ENCODE measurements at regions not wholly inside any gene's neighbourhood (a gene's known extent, or its start where the extent isn't known, plus 50 kb on each side); places are given as distances from the start of the nearest gene placed in this dataset.

DNA sequence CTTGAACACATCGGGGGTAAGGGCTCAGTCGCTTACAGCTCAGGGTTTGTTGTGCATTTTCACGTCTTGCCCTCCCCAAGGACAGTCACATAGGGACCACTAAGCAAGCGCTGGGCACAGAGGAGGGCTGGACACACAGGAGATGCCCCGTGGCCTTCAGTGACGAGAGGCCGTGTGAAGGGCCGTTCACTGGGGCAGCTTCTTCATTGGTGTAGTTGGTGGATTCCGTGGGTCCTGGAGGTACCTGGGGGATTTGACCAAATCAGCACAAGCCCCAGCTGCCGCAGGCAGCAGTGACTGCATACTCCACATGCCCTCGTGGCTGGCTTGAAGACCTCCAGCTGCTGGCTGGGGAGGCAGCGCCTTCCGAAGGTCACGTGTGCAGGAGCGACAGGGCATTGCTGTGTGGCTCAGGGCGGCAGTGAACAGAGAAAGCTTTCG, 100.8 kb upstream of the C1orf174 start:
- Mint-ChIP-seq H3K9me3 (no peaks in the 10 kb centered on the region), H3K4me3 (no peak overlapping the region), H3K4me1 (ENCODE audit: low read depth) (no peaks in the 10 kb centered on the region), H3K27ac (no peak overlapping the region), H3K27me3 (peaks cover 13% of the 10 kb centered on the region), H3K36me3 (ENCODE audit: low read depth) (no peaks in the 10 kb centered on the region)

DNA sequence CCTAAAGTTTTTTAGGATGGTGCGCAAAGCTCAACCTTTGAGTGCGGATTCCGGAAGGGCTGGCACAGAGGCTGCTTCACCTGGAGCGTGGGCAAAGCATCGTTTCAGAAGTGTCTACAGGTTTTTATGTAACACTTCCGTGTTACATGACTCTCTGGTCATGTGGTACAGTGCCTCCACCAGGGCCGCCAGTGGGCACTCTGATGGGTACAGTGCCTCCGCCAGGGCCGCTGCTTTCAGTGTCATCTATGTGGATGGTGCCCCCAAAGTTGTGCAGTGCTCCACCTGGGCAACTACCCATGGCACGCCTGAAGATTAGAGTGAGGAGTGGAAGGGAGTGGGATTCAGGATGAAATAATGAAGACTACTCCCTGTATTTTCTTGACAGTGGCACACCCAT, 101.4 kb upstream of the C1orf174 start:
- no peaks in the 10 kb centered on the region for H3K9me3 Mint-ChIP-seq
- no peak overlapping the region for H3K4me3 Mint-ChIP-seq
- H3K27me3 Mint-ChIP-seq = peaks cover 13% of the 10 kb centered on the region
- no peak overlapping the region for H3K27ac Mint-ChIP-seq
- H3K36me3 Mint-ChIP-seq (ENCODE audit: low read depth) = no peaks in the 10 kb centered on the region
- H3K4me1 Mint-ChIP-seq (ENCODE audit: low read depth) = no peaks in the 10 kb centered on the region

DNA sequence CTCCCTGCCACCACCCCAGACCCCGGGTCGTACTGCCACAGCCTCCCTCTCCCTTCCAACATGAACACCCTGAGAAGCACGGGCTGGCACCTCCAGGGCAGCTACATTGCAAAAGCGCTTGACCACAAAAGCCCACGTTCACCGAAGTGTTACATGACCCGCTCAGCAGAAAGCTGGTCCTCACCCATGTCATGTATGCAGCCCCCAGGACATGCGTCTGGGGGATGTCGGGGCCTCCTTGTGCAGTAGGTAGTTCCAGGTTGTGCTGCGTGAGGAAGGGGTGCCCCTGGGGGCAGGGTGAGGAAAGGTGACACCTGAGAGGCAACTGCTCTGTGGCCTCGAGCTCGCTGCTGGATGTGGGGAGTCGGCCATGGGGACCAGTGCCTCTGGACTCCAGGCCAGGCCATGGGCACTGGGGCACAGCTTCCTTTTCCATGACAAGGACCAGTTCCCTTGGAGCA, 102.0 kb upstream of the C1orf174 start:
- Mint-ChIP-seq H3K27me3 (peaks cover 10% of the 10 kb centered on the region), H3K9me3 (peaks cover 4% of the 10 kb centered on the region), H3K4me1 (ENCODE audit: low read depth) (no peaks in the 10 kb centered on the region), H3K27ac (no peak overlapping the region), H3K4me3 (no peak overlapping the region), H3K36me3 (ENCODE audit: low read depth) (peaks cover 4% of the 10 kb centered on the region)

DNA sequence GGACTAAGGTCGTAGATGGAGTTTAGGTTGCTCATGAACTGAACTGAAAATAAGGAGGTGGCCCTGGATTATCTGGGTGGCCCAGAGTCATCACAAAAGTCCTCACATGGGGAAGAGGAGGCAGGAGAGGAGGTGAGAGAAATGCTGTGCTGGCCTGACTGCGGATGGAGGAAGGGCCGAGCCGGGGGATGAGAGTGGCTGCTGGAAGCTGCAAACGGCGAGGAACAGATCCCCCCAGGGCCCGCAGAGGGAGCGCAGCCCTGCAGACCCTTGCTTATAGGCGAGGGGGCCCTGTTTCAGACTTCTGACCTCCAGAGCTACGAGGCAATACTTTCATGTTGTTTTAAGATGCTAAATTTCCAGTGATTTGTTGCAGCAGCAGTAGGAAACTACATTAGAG, 102.7 kb upstream of the C1orf174 start:
- no peaks in the 10 kb centered on the region for H3K4me1 Mint-ChIP-seq (ENCODE audit: low read depth)
- peaks cover 4% of the 10 kb centered on the region for H3K9me3 Mint-ChIP-seq
- H3K36me3 Mint-ChIP-seq (ENCODE audit: low read depth) = peaks cover 4% of the 10 kb centered on the region
- peaks cover 10% of the 10 kb centered on the region for H3K27me3 Mint-ChIP-seq
- H3K4me3 Mint-ChIP-seq = no peak overlapping the region
- no peak overlapping the region for H3K27ac Mint-ChIP-seq

DNA sequence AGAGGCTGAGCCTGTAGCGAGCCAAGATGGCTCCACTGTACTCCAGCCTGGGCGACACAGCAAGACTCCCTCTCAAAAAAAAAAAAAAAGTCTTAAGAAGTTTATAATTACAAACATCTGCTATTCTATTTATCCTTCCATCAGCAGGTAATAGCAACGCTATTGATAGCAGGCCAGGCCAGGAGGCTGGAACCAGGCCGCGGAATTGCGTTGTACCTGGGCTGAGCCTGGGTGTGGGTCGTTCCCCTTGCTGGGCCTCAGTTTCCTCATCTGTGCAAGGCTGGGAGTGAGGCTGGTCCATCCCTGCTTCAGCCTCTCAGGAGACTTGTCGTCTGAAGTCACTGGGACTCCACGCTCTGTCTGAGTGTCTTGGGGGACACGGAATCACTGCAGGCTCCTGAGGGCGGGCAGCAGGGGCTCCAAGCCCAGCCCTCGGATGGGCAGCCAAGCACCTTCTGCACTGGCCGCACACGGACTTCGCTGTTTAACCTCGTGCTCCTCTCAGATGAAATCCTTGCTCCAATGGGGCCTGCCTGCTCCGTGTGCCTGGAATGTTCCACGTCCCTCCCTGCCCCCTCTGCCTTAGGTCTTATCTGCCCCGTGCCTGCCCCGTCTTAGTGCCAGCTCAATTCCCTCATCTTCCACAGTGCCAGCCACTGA, 103.9 kb upstream of the C1orf174 start:
- peaks cover 4% of the 10 kb centered on the region for H3K36me3 Mint-ChIP-seq (ENCODE audit: low read depth)

DNA sequence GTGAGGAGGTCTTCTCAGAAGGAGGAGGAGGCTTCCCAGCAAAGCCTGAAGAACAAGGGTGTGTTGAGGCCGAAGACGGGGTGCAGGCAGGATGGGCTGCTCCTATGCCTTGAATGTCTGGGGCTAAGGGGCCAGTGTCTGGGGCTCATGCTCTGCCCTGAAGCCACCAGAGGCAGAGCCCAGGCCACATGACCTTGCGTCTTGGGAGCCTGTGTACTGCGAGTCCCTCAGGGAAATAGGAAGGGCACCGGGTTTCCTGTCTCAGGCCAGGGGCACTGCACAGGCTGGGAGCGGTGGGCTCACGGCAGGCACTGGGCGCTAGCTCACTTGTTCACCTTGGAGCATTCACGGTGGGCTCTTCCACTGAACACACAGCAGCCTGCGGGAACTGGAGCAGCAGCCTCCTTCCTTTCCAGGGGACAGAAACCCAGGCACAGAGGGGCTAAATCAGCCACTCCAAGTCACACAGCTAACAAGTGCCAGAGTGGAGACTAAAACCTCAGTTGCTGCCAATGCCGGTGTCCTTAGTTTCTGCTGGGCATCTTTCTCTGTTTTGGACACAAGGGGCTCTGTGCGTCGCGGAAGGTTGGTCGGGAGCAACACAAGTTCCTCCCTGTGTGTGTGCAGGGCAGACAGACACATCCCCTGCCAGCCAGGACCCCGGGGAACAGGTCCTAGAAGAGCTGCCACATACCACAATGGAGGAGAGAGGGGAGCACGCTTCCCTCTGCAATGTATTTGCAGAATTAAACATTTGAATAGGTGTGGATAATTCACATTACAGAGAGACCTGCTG, 104.8 kb upstream of the C1orf174 start:
- Mint-ChIP-seq H3K9me3 (peaks cover 7% of the 10 kb centered on the region), H3K27ac (no peak overlapping the region), H3K36me3 (ENCODE audit: low read depth) (peaks cover 4% of the 10 kb centered on the region), H3K4me3 (no peak overlapping the region), H3K27me3 (peaks cover 4% of the 10 kb centered on the region), H3K4me1 (ENCODE audit: low read depth) (no peaks in the 10 kb centered on the region)

More for the DNA sequence above, 103.9 kb upstream of the C1orf174 start:
- Mint-ChIP-seq H3K4me1 (ENCODE audit: low read depth) (no peaks in the 10 kb centered on the region), H3K27ac (no peak overlapping the region), H3K4me3 (no peak overlapping the region), H3K9me3 (peaks cover 7% of the 10 kb centered on the region), H3K27me3 (peaks cover 4% of the 10 kb centered on the region)

DNA sequence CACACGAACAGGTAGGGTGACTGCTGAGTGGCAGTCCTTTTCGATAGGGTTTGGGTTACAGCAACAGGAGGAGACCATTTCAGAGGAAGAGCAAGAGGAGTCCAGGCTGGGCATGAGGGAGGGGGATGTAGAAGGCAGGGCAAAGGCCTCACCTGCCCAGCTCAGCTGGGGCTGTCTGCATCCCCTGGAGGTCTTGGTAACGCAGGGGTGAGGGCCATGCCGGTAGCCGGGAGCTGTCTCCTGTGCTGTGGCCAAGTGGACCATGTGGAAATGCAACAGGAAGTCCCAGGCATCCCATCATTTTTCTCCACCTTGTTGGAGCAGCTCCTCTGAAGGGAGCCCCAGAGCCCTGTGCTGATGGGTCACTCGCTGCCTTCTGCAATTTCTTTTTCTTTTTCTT, 105.4 kb upstream of the C1orf174 start:
- H3K4me1 Mint-ChIP-seq (ENCODE audit: low read depth) = no peaks in the 10 kb centered on the region
- H3K36me3 Mint-ChIP-seq (ENCODE audit: low read depth) = peaks cover 4% of the 10 kb centered on the region
- H3K9me3 Mint-ChIP-seq = peaks cover 7% of the 10 kb centered on the region
- H3K27ac Mint-ChIP-seq = no peak overlapping the region
- H3K27me3 Mint-ChIP-seq = peaks cover 4% of the 10 kb centered on the region
- H3K4me3 Mint-ChIP-seq = no peak overlapping the region

DNA sequence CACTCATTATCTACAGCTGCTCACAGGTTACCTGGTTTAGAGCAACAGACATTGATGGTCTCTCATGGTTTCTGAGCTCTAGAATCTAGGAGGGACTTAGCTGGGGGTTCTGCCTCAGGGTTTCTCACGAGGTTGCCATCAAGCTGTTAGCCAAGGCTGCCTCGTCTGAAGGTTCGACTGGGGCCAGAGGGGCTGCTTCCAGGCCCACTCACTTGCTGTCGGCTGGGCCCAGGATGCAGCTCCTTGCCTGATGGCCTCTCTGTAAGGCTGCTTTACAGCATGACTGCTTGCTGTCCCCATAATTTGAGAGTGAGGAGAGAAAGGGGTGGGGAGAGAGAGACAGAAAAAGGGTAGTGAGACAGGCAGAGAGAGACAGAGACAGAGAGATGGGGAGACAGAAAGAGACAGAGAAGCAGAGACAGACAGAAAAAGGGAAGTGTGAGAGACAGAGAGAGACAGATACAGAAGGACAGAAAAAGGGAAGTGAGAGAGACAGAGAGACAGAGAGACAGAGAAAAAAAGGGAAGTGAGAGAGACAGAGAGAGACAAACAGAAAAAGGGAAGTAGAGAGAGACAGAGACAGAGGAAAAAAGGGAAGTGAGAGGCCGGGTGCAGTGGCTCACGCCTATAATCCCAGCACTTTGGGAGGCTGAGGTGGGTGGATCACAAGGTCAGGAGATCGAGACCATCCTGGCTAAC, 106.8 kb upstream of the C1orf174 start:
- peaks cover under 1% of the 10 kb centered on the region for H3K27me3 Mint-ChIP-seq
- peaks cover 4% of the 10 kb centered on the region for H3K36me3 Mint-ChIP-seq (ENCODE audit: low read depth)
- no peak overlapping the region for H3K4me3 Mint-ChIP-seq
- H3K4me1 Mint-ChIP-seq (ENCODE audit: low read depth) = no peaks in the 10 kb centered on the region
- peaks cover 7% of the 10 kb centered on the region for H3K9me3 Mint-ChIP-seq
- peak overlapping the region; percentile 5 for H3K27ac Mint-ChIP-seq

DNA sequence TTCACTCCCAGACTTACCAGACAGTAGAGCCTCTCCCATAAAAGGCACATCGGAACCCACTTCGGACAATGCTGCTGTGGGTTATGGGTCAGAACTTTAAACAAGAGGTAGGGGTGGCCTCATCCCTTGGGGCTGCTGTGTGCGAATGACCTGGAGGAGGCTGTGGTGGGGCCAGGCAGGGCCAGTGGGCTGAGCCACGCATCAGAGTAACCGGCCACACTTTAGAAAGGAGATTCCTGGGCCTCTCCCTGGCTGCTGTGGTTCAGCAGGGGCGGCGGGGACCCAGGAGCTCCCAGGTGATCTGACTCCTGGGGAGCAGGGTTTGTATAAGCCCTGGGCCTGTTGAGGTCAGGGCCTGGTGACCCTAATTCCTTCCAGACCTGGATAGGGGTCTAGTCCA, 110.2 kb upstream of the C1orf174 start:
- no peak overlapping the region for H3K27ac Mint-ChIP-seq
- no peaks in the 10 kb centered on the region for H3K4me1 Mint-ChIP-seq (ENCODE audit: low read depth)
- no peak overlapping the region for H3K4me3 Mint-ChIP-seq
- peaks cover 3% of the 10 kb centered on the region for H3K27me3 Mint-ChIP-seq
- peaks cover 4% of the 10 kb centered on the region for H3K36me3 Mint-ChIP-seq (ENCODE audit: low read depth)
- H3K9me3 Mint-ChIP-seq = peaks cover 7% of the 10 kb centered on the region

DNA sequence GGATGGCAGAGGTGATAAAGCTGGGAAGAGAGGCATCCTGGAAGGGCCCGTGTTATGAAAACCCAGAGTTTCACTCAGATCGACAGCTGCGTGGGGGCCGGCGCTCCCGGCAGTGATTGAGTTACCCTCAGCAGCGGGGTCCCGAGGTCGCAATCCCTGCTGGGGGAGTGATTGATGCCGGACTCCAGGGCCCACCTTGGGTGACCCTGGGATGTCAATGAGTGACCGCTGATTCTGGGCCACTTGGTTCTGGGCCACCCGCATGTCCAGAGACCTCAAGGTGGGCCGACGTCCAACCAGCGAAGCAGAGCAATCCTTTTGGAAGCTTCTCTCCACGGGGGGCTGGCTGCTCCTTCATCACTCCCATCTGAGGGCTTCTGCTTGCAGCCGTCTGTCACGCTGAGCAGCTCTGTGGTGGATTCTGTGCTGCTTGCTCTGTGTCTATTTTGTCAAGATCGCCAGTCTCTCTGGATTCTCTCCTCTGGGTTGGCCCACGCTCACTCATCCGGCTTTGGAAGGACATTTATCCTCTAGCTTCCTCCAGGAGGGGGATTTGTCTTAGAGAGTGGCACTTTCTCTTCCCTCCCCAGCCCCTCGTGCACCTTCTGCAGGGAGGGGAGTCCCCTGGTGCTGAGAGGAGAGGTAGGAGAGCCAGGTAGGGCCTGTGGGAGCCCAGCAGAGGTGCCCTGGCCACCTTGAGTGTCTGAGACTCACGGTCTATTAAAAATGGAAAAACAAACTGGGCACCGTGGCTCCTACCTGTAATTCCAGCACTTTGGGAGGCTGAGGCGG, 110.9 kb upstream of the C1orf174 start:
- H3K36me3 Mint-ChIP-seq (ENCODE audit: low read depth) = peaks cover 4% of the 10 kb centered on the region
- peaks cover 7% of the 10 kb centered on the region for H3K9me3 Mint-ChIP-seq
- peaks cover 3% of the 10 kb centered on the region for H3K27me3 Mint-ChIP-seq
- no peak overlapping the region for H3K4me3 Mint-ChIP-seq
- no peaks in the 10 kb centered on the region for H3K4me1 Mint-ChIP-seq (ENCODE audit: low read depth)
- H3K27ac Mint-ChIP-seq = no peak overlapping the region

DNA sequence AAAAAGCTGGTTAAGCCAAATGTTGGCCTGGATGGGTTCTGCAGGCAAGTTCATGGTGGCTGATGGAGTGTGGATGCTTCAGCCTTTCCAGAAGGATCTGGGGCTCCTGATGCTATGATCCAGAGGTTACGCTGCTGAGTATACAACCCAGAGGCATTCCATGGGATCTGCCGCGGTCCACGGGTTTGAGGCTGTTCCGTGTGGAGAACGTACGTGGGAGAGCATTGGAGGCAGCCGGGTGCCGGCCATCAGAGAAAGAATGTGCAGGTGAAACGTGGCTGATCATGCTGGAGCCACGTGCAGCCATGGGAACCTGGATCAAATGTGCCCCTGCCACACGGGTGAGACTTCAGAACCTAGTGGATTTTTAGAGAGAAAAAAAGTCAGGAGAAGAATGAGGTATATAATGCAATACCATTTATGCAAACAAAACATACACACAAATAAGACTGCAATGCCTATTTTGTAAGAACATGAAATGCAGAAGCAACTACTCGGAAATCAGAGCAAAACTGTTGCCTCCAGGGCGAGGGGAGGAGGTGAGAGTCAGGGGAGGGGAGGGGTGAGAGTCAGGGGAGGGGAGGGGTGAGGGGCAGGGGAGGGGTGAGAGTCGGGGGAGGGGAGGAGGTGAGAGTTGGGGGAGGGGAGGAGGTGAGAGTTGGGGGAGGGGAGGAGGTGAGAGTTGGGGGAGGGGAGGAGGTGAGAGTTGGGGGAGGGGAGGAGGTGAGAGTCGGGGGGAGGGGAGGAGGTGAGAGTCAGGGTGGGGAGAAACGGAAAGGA, 116.5 kb upstream of the C1orf174 start:
- H3K4me1 Mint-ChIP-seq (ENCODE audit: low read depth) = no peaks in the 10 kb centered on the region
- no peak overlapping the region for H3K4me3 Mint-ChIP-seq
- H3K36me3 Mint-ChIP-seq (ENCODE audit: low read depth) = no peaks in the 10 kb centered on the region
- H3K9me3 Mint-ChIP-seq = no peaks in the 10 kb centered on the region
- no peak overlapping the region for H3K27ac Mint-ChIP-seq
- peaks cover 3% of the 10 kb centered on the region for H3K27me3 Mint-ChIP-seq

DNA sequence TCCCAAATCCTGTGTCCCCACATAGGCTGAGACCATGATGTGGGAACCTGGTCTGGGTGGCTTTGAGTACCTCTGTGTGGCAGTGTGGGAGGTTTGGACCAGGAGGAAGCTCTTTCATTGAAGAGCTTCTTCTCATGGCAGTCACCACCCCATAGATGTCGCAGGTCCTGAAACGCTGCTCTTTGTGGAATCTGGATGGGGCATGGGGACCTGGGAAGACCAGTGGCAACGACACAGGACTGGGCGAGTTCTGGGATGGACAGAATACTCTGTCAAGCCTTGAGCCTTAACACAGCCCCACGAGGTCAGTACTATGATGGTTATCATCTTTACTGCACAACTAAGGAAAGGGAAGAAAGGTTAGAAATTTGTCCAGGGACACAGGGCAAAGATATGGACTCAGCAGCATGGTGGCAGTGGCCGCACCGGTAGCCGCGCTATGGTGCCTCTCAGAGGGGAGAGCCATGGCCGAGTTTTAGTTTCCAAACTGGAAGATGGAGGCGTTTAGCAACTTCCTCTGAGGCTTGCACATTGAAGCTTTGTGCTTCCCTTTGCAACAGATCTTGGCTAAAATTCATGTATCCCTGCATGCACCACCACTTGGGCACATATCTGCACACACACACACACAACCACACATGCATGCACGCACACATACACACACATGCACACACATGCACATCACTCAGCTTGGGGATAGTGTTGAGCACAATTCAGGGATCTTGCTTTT, 117.7 kb upstream of the C1orf174 start:
- H3K27me3 Mint-ChIP-seq = no peaks in the 10 kb centered on the region
- H3K27ac Mint-ChIP-seq = no peak overlapping the region
- H3K4me3 Mint-ChIP-seq = no peak overlapping the region
- H3K36me3 Mint-ChIP-seq (ENCODE audit: low read depth) = no peaks in the 10 kb centered on the region
- H3K9me3 Mint-ChIP-seq = no peaks in the 10 kb centered on the region
- H3K4me1 Mint-ChIP-seq (ENCODE audit: low read depth) = no peaks in the 10 kb centered on the region

DNA sequence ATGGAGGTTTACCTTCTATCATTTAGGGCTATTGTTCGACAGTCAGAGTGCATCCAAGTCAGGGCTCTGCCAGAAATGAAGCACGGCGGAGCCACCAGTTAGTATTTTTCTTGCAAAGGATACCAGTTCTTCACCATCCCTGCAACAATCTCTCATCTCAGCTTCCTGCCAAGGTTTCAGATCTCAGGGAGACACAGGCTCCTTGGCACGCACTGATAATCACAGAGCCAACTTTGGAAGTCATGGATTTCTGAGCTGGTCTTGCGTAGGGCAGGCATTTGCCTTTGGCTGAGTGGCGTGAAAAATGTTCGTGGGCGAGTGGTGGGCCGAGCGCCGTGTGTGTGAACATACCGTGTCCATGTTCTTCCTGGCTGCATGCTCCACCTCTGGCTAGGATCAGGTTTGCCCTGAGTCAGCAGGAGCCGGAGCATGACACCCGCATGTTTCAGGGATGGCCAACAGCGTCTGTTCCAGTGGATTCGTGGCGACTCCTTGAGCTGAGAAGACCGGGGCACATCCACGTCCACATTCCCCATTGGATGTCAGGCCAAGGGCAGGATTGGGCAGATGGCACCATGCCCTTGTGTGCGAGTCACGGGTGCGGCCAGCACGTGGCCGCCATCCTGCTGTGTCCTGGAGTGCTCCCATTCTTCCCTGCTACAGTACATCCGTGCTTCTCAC, 118.5 kb upstream of the C1orf174 start:
- H3K27me3 Mint-ChIP-seq = no peaks in the 10 kb centered on the region
- H3K27ac Mint-ChIP-seq = no peak overlapping the region
- H3K9me3 Mint-ChIP-seq = no peaks in the 10 kb centered on the region
- no peaks in the 10 kb centered on the region for H3K36me3 Mint-ChIP-seq (ENCODE audit: low read depth)
- H3K4me3 Mint-ChIP-seq = no peak overlapping the region
- no peaks in the 10 kb centered on the region for H3K4me1 Mint-ChIP-seq (ENCODE audit: low read depth)
